Caco-2 (cell line): ENCODE measurements at regions not wholly inside any gene's neighbourhood (a gene's known extent, or its start where the extent isn't known, plus 50 kb on each side); places are given as distances from the start of the nearest gene placed in this dataset.

ENCODE experiments used
- BruUV-seq: library from RNA; stranded (reverse); fragments of 400-500 nt; replicated peaks from 2 replicates; lab custom pipeline; 2021; lab: Mats Ljungman, UMichigan
- CTCF ChIA-PET: fragments of 300-600 bp; sonication (Branson Sonifier 250); formaldehyde crosslinking; loops from one replicate; lab custom pipeline; 2022; ENCODE audit warnings: antibody characterized with exemption; lab: Charles Lee
- POLR2A ChIA-PET: fragments of 300-600 bp; sonication (Branson Sonifier 250); formaldehyde crosslinking; loops from one replicate; lab custom pipeline; 2022; ENCODE audit warnings: antibody characterized with exemption; lab: Charles Lee
- DNase-seq, 2 experiments: peaks; one replicate each; pipeline versions ENCODE4 v3.0.0 to v3.0.0-alpha.2; 2020 to 2022
- H3K27me3 ChIP-seq: replicated peaks from 2 replicates; pipeline ENCODE4 v1.6.0; 2011; ENCODE audit warnings: low read length; ENCODE audit not compliant: control insufficient read depth, insufficient read depth
- H3K36me3 ChIP-seq: 2 replicates; pipeline ENCODE4 v1.5.1; 2011; ENCODE audit warnings: low read length; ENCODE audit not compliant: control insufficient read depth, insufficient read depth
- H3K4me1 ChIP-seq: fragments of 250-450 bp; sonication (Bioruptor Pico); 2 replicates; pipeline ENCODE4 v1.5.1; 2020; ENCODE audit warnings: mild to moderate bottlenecking
- H3K4me3 ChIP-seq: 2 replicates; pipeline ENCODE4 v1.5.1; 2011; ENCODE audit warnings: low read depth, mild to moderate bottlenecking, control low read depth, low read length
- H3K9me3 ChIP-seq: fragments of 250-450 bp; sonication (Bioruptor Pico); 2 replicates; pipeline ENCODE4 v1.5.1; 2020; ENCODE audit warnings: mild to moderate bottlenecking, moderate library complexity
- H3K27ac Mint-ChIP-seq: one replicate; pipeline ENCODE4 v1.8.0; 2022; ENCODE audit warnings: mixed read lengths; ENCODE audit not compliant: unreplicated experiment
- H3K27me3 Mint-ChIP-seq: one replicate; pipeline ENCODE4 v1.8.0; 2022; ENCODE audit warnings: mixed read lengths; ENCODE audit not compliant: insufficient read depth, unreplicated experiment
- H3K36me3 Mint-ChIP-seq: one replicate; pipeline ENCODE4 v1.8.0; 2022; ENCODE audit warnings: mild to moderate bottlenecking, mixed read lengths; ENCODE audit not compliant: insufficient read depth, unreplicated experiment
- H3K4me1 Mint-ChIP-seq: one replicate; pipeline ENCODE4 v1.8.0; 2022; ENCODE audit warnings: low read depth, mixed read lengths; ENCODE audit not compliant: unreplicated experiment
- H3K4me3 Mint-ChIP-seq: one replicate; pipeline ENCODE4 v1.8.0; 2022; ENCODE audit warnings: mild to moderate bottlenecking, moderate library complexity, mixed read lengths; ENCODE audit not compliant: unreplicated experiment
- H3K9me3 Mint-ChIP-seq: one replicate; pipeline ENCODE4 v1.8.0; 2022; ENCODE audit warnings: mixed read lengths; ENCODE audit not compliant: unreplicated experiment
- intact Hi-C: fragments of 100-400 bp; cut with micrococcal nuclease; formaldehyde crosslinking; loops from one replicate; pipeline ENCODE4 v1.10.0; 2022; ENCODE audit not compliant: unreplicated experiment
- TF ChIP-seq, protein P1 (sequence below), 2 experiments: fragments of 200-600 bp in 1 of 2; IDR thresholded peaks; 1 replicate in 1 of 2; 2 replicates in 1 of 2; pipeline versions ENCODE4 v1.5.1 to v1.8.0; 2011 to 2022; ENCODE audit warnings: antibody characterized with exemption in 1 of 2, control low read depth in 1 of 2, inconsistent platforms in 1 of 2, low read depth in 1 of 2, low read length in 1 of 2, mild to moderate bottlenecking in 1 of 2, moderate library complexity in 1 of 2; ENCODE audit not compliant: insufficient read depth in 1 of 2, severe bottlenecking in 1 of 2, unreplicated experiment in 1 of 2

DNA sequence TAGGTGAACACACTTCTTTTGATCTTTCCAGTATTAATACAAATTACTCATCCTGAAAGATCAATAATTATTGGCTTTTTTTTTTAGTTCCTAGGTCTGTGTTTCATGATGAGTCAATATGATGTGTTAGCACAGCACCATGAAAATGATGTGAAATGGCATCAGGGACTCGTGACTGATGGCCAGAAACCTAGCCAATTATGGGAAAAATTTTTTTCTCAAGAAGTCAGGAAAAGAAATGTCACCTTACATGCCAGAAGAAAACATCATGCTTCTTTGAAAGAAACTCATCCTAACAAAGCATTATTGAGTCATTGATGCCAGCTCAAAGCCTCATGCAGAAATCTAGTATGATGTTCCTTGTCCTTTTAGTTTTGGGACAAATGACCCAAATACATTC is 468.3 kb upstream of the CBLB start:
- ChIA-PET POLR2A (no interaction called here), CTCF (no interaction called here)
- Mint-ChIP-seq H3K36me3 (no peaks in the 10 kb centered on the region), H3K27me3 (no peaks in the 10 kb centered on the region), H3K27ac (no peak overlapping the region), H3K4me3 (no peak overlapping the region), H3K4me1 (peaks cover 9% of the 10 kb centered on the region), H3K9me3 (no peaks in the 10 kb centered on the region)
- Histone ChIP-seq H3K4me1 (no peaks in the 10 kb centered on the region), H3K36me3 (no peaks in the 10 kb centered on the region), H3K9me3 (no peaks in the 10 kb centered on the region), H3K4me3 (no peak overlapping the region), H3K27me3 (no peaks in the 10 kb centered on the region)
- TF ChIP-seq, protein P1, sequence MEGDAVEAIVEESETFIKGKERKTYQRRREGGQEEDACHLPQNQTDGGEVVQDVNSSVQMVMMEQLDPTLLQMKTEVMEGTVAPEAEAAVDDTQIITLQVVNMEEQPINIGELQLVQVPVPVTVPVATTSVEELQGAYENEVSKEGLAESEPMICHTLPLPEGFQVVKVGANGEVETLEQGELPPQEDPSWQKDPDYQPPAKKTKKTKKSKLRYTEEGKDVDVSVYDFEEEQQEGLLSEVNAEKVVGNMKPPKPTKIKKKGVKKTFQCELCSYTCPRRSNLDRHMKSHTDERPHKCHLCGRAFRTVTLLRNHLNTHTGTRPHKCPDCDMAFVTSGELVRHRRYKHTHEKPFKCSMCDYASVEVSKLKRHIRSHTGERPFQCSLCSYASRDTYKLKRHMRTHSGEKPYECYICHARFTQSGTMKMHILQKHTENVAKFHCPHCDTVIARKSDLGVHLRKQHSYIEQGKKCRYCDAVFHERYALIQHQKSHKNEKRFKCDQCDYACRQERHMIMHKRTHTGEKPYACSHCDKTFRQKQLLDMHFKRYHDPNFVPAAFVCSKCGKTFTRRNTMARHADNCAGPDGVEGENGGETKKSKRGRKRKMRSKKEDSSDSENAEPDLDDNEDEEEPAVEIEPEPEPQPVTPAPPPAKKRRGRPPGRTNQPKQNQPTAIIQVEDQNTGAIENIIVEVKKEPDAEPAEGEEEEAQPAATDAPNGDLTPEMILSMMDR (IDR thresholded peaks at IDR 0.05; ENCODE audit: insufficient read depth in 1 of 2, low read depth in 1 of 2, low read length in 1 of 2, severe bottlenecking in 1 of 2, unreplicated experiment in 1 of 2) = no peak
- no peak for DNase-seq
- no TSS peak for BruUV-seq
- intact Hi-C loops = no loop called here

DNA sequence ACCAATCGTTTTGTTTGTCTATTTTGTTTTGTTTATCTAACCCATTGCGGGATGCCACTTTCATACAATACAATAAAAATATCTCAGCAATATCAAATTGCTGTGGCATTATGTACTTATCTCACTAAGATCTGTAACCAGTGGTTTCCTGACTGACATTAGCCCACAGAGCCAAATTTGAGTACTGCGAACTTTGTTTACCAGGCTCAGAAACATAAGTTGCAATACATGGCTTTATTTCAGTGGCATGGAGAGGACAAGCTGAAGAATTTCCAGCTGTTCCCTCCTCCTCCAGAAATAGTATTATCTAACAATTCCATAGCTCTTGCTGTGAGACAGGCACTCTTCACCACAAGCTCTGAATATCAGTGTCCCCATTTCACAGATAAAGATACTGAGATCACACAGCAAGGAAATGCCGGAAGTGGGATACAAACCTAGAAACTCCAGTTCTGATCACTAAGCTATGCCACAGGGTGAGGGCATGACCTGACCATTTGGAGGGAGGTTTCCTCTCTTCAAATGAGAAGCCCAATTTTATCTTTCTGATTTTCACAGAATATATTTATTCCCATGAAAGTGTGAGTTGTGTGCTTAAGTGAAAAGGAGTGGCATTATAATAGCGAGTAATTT is 469.9 kb upstream of the CBLB start:
- ChIA-PET POLR2A (no interaction called here), CTCF (no interaction called here)
- H3K4me3 ChIP-seq = no peak overlapping the region
- H3K4me1 ChIP-seq = no peaks in the 10 kb centered on the region
- H3K4me3 Mint-ChIP-seq = no peak overlapping the region
- no peaks in the 10 kb centered on the region for H3K27me3 Mint-ChIP-seq
- H3K9me3 Mint-ChIP-seq = no peaks in the 10 kb centered on the region
- H3K27ac Mint-ChIP-seq = no peak overlapping the region
- no peaks in the 10 kb centered on the region for H3K36me3 ChIP-seq
- no TSS peak for BruUV-seq
- H3K36me3 Mint-ChIP-seq = no peaks in the 10 kb centered on the region
- H3K4me1 Mint-ChIP-seq = peaks cover 9% of the 10 kb centered on the region
- no peaks in the 10 kb centered on the region for H3K27me3 ChIP-seq
- intact Hi-C loops = no loop called here
- no peak for DNase-seq
- no peaks in the 10 kb centered on the region for H3K9me3 ChIP-seq
- TF ChIP-seq, protein P1 (IDR thresholded peaks at IDR 0.05; ENCODE audit: insufficient read depth in 1 of 2, low read depth in 1 of 2, low read length in 1 of 2, severe bottlenecking in 1 of 2, unreplicated experiment in 1 of 2) = no peak

DNA sequence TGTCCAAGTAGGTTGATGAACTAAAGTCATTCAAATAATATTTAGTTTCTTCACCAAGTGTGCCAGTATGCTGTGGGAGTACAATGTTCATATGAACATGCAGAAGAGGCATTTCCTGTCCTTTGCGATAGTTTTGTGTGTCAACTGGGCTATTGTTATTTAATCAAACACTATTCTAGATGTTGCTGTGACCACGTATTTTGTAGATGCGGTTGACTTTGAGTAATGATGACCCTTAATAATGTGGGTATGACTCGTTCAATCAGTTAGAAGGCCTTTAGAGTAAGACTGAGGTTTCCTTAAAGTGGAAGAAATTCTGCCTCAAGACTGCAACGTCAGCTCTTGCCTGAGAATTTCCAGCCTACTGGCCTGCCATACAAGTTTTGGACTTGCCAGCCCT is 470.7 kb upstream of the CBLB start:
- Mint-ChIP-seq H3K36me3 (no peaks in the 10 kb centered on the region), H3K9me3 (no peaks in the 10 kb centered on the region), H3K27ac (no peak overlapping the region), H3K27me3 (no peaks in the 10 kb centered on the region), H3K4me1 (peaks cover 6% of the 10 kb centered on the region), H3K4me3 (no peak overlapping the region)
- CTCF ChIA-PET = no interaction called here
- DNase-seq = no peak
- Histone ChIP-seq H3K4me3 (no peak overlapping the region), H3K36me3 (no peaks in the 10 kb centered on the region), H3K9me3 (no peaks in the 10 kb centered on the region), H3K27me3 (no peaks in the 10 kb centered on the region), H3K4me1 (no peaks in the 10 kb centered on the region)
- POLR2A ChIA-PET = no interaction called here
- intact Hi-C loops = no loop called here
- no TSS peak for BruUV-seq
- TF ChIP-seq, protein P1 (IDR thresholded peaks at IDR 0.05; ENCODE audit: insufficient read depth in 1 of 2, low read depth in 1 of 2, low read length in 1 of 2, severe bottlenecking in 1 of 2, unreplicated experiment in 1 of 2) = no peak
